ENCODE measurements at regions not wholly inside any gene's neighbourhood (a gene's known extent, or its start where the extent isn't known, plus 50 kb on each side); places are given as distances from the start of the nearest gene placed in this dataset.

GRCh38 chr16:16934660-16935059, 536.1 kb downstream of the XYLT1 start:
- TF ChIP-seq CTCF (conservative IDR thresholded peaks at IDR 0.05 in 1 of 2, IDR thresholded peaks at IDR 0.05 in 1 of 2; ENCODE audit: low read depth in 1 of 2, low read length in 2 of 2) (no peak), EZH2 (IDR thresholded peaks at IDR 0.05; ENCODE audit: low read length, missing control alignments) (no peak)
